DND-41 (cell line): ENCODE measurements at regions not wholly inside any gene's neighbourhood (a gene's known extent, or its start where the extent isn't known, plus 50 kb on each side); places are given as distances from the start of the nearest gene placed in this dataset.

Experiments used
- EZH2 ChIP-seq: IDR thresholded peaks from 3 replicates; pipeline ENCODE4 v1.6.1; 2012; ENCODE audit warnings: borderline replicate concordance, low read depth, mild to moderate bottlenecking, moderate library complexity, low read length, inconsistent platforms; ENCODE audit not compliant: severe bottlenecking
- TF ChIP-seq, protein P1 (sequence below): IDR thresholded peaks from 2 replicates; pipeline ENCODE4 v1.5.1; 2012; ENCODE audit warnings: borderline replicate concordance, low read length, moderate library complexity, mild to moderate bottlenecking; ENCODE audit not compliant: poor library complexity, severe bottlenecking; ENCODE audit errors: extremely low read depth

DNA sequence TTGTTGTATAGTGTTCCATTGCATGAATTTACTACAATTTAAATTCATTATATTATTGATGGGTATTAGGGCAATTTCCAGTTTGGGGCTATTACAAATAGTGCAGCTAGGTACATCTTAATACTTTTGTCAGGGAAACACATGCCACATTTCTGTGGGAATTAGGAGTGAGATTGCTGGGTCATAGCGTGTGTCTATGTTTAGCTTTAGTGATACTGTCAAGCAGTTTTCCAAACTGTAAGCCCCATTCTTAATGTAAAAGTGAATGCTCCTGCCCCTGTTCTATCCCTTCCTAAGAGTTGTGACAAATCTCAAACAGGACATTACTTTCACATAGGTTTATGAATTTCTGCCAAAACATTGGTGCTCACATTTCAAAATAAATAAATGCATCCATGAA is 184.5 kb upstream of the ANKRD28 start:
- TF ChIP-seq, protein P1, sequence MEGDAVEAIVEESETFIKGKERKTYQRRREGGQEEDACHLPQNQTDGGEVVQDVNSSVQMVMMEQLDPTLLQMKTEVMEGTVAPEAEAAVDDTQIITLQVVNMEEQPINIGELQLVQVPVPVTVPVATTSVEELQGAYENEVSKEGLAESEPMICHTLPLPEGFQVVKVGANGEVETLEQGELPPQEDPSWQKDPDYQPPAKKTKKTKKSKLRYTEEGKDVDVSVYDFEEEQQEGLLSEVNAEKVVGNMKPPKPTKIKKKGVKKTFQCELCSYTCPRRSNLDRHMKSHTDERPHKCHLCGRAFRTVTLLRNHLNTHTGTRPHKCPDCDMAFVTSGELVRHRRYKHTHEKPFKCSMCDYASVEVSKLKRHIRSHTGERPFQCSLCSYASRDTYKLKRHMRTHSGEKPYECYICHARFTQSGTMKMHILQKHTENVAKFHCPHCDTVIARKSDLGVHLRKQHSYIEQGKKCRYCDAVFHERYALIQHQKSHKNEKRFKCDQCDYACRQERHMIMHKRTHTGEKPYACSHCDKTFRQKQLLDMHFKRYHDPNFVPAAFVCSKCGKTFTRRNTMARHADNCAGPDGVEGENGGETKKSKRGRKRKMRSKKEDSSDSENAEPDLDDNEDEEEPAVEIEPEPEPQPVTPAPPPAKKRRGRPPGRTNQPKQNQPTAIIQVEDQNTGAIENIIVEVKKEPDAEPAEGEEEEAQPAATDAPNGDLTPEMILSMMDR = no peak
- TF ChIP-seq EZH2 = no peak
